NT2/D1 (cell line): ENCODE measurements at regions not wholly inside any gene's neighbourhood (a gene's known extent, or its start where the extent isn't known, plus 50 kb on each side); places are given as distances from the start of the nearest gene placed in this dataset.

Experiments used
- DNase-seq: peaks from one replicate; pipeline ENCODE4 v3.0.0-alpha.2; 2011; ENCODE audit warnings: low read depth, low spot score
- H3K27me3 ChIP-seq: 2 replicates; pipeline ENCODE4 v1.6.0; 2011; ENCODE audit warnings: mild to moderate bottlenecking; ENCODE audit not compliant: insufficient read length, insufficient read depth
- H3K36me3 ChIP-seq: 2 replicates; pipeline ENCODE4 v1.6.1; 2011; ENCODE audit warnings: mild to moderate bottlenecking, low read length, mixed read lengths; ENCODE audit not compliant: insufficient read depth, insufficient read length
- H3K4me1 ChIP-seq: 2 replicates; pipeline ENCODE4 v1.5.1; 2011; ENCODE audit not compliant: insufficient read depth, insufficient read length
- H3K4me3 ChIP-seq: 2 replicates; pipeline ENCODE4 v1.5.1; 2011; ENCODE audit warnings: low read depth; ENCODE audit not compliant: insufficient read length
- H3K9ac ChIP-seq: 2 replicates; pipeline ENCODE4 v1.6.0; 2011; ENCODE audit warnings: low read depth; ENCODE audit not compliant: insufficient read length
- H3K9me3 ChIP-seq: 2 replicates; pipeline ENCODE4 v1.5.1; 2011; ENCODE audit warnings: mild to moderate bottlenecking, low read length; ENCODE audit not compliant: insufficient read depth
- SUZ12 ChIP-seq: IDR thresholded peaks from 2 replicates; pipeline ENCODE4 v1.6.1; 2011; ENCODE audit not compliant: insufficient read length, insufficient read depth; ENCODE audit errors: extremely low read depth
- YY1 ChIP-seq: IDR thresholded peaks from 2 replicates; pipeline ENCODE4 v1.6.1; 2011; ENCODE audit not compliant: insufficient read length, insufficient read depth
- ZNF274 ChIP-seq: IDR thresholded peaks from 2 replicates; pipeline ENCODE4 v1.6.1; 2011; ENCODE audit warnings: mild to moderate bottlenecking, low read depth, low read length

- Histone ChIP-seq H3K4me1 (no peaks in the 10 kb centered on the region), H3K36me3 (no peaks in the 10 kb centered on the region), H3K9me3 (no peaks in the 10 kb centered on the region), H3K9ac (no peak overlapping the region), H3K4me3 (no peak overlapping the region), H3K27me3 (no peaks in the 10 kb centered on the region)
- DNase-seq, result no peak
- no peak for TF ChIP-seq SUZ12
- no peak for TF ChIP-seq YY1
- TF ChIP-seq ZNF274, result no peak
Observed at GRCh38 chr3:168517249-168518071, 421.7 kb upstream of the GOLIM4 start.

- no peak for TF ChIP-seq ZNF274
- no peak overlapping the region for H3K4me3 ChIP-seq
- no peaks in the 10 kb centered on the region for H3K9me3 ChIP-seq
- H3K36me3 ChIP-seq, result no peaks in the 10 kb centered on the region
- no peak overlapping the region for H3K9ac ChIP-seq
- H3K4me1 ChIP-seq, result no peaks in the 10 kb centered on the region
- no peaks in the 10 kb centered on the region for H3K27me3 ChIP-seq
- no peak for DNase-seq
Observed at GRCh38 chr3:168514252-168514651, 418.5 kb upstream of the GOLIM4 start.

DNA sequence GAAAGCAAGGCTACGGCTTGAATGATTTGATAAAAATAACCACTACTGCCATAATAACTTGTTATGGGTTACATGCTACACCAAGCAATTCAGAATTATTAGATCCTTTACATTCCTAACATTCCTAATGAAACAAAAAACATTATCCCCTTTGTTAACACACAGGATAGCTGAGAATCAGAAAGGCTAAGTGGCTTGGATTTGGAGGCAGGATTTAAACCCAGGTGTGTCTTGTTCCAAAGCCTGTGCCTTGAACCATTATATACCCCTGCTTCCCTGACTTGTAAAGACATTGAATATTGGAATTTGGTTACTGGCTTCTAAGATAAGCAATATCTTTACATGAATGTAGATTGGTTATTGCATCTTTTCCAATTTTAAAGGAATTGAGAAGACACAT is 417.1 kb upstream of the GOLIM4 start:
- TF ChIP-seq ZNF274 (no peak), SUZ12 (no peak), YY1 (no peak)
- no peak overlapping the region for H3K4me3 ChIP-seq
- no peak overlapping the region for H3K9ac ChIP-seq
- no peak for DNase-seq
- H3K9me3 ChIP-seq, result no peaks in the 10 kb centered on the region
- no peaks in the 10 kb centered on the region for H3K27me3 ChIP-seq
- H3K36me3 ChIP-seq, result no peaks in the 10 kb centered on the region
- H3K4me1 ChIP-seq, result no peaks in the 10 kb centered on the region

GRCh38 chr3:168511428-168512014 is 415.8 kb upstream of the GOLIM4 start:
- Histone ChIP-seq H3K9me3 (no peaks in the 10 kb centered on the region), H3K36me3 (no peaks in the 10 kb centered on the region), H3K4me1 (no peaks in the 10 kb centered on the region), H3K4me3 (no peak overlapping the region), H3K27me3 (no peaks in the 10 kb centered on the region), H3K9ac (no peak overlapping the region)
- DNase-seq, result no peak
- TF ChIP-seq ZNF274, result no peak
- no peak for TF ChIP-seq SUZ12
- no peak for TF ChIP-seq YY1

DNA sequence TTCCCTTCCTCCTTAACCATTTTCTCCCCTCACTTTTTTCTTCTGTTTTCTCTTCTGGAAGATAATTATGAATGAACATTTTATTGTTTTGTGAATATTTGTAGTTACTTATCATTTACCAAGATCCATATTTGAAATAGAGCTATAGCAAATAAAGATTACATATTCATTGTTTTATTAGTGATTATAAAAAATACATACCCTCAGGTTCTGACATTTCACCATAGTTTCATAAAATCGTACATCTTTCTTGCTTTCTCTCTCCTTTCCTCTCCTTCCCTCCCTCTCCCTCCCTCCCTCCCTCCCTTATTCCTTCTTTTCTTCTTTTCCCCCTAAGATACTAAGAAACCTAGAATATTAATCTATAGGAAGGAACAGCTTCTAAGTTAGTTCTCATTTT is 410.9 kb upstream of the GOLIM4 start:
- Histone ChIP-seq H3K9me3 (no peaks in the 10 kb centered on the region), H3K9ac (no peak overlapping the region), H3K4me3 (no peak overlapping the region), H3K36me3 (no peaks in the 10 kb centered on the region), H3K4me1 (no peaks in the 10 kb centered on the region), H3K27me3 (no peaks in the 10 kb centered on the region)
- no peak for DNase-seq
- TF ChIP-seq YY1 (no peak), ZNF274 (no peak), SUZ12 (no peak)

DNA sequence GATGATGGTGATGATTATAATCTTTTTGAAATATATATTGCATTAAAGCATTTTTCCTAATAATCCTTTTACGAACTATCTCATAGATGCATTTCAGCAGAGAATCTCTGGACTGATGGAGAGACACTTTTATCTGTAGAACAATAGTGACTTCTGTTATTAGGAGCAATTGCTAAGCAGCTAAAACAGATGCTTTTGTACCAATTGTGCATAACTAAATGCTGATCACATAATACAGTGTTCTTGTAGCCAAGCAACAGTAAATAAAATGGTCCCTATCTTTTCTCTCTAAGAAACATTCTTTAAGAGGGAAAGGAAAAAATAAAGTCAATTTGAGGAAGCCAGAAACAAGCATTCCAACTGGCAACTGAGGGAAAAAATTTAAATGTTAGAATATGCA is 405.8 kb upstream of the GOLIM4 start:
- no peaks in the 10 kb centered on the region for H3K36me3 ChIP-seq
- H3K4me3 ChIP-seq, result no peak overlapping the region
- no peaks in the 10 kb centered on the region for H3K9me3 ChIP-seq
- H3K4me1 ChIP-seq, result no peaks in the 10 kb centered on the region
- no peak for TF ChIP-seq ZNF274
- TF ChIP-seq SUZ12, result no peak
- no peak for TF ChIP-seq YY1
- H3K27me3 ChIP-seq, result no peaks in the 10 kb centered on the region
- DNase-seq, result no peak
- no peak overlapping the region for H3K9ac ChIP-seq

- H3K9ac ChIP-seq, result no peak overlapping the region
- H3K36me3 ChIP-seq, result no peaks in the 10 kb centered on the region
- no peaks in the 10 kb centered on the region for H3K4me1 ChIP-seq
- DNase-seq, result no peak
- H3K4me3 ChIP-seq, result no peak overlapping the region
- H3K9me3 ChIP-seq, result no peaks in the 10 kb centered on the region
- no peaks in the 10 kb centered on the region for H3K27me3 ChIP-seq
- no peak for TF ChIP-seq ZNF274
- no peak for TF ChIP-seq YY1
- TF ChIP-seq SUZ12, result no peak
Observed at GRCh38 chr3:168498194-168498593, 402.5 kb upstream of the GOLIM4 start.

GRCh38 chr3:168497741-168498140 is 402.0 kb upstream of the GOLIM4 start:
- TF ChIP-seq SUZ12 (no peak), ZNF274 (no peak), YY1 (no peak)
- Histone ChIP-seq H3K9ac (no peak overlapping the region), H3K4me3 (no peak overlapping the region), H3K36me3 (no peaks in the 10 kb centered on the region), H3K9me3 (no peaks in the 10 kb centered on the region), H3K4me1 (no peaks in the 10 kb centered on the region), H3K27me3 (no peaks in the 10 kb centered on the region)
- DNase-seq, result no peak
